Kidney epithelial cell (primary cell): ENCODE measurements at regions not wholly inside any gene's neighbourhood (a gene's known extent, or its start where the extent isn't known, plus 50 kb on each side); places are given as distances from the start of the nearest gene placed in this dataset.
"Not testable (repeated sequence)": the region's sequence is repeated elsewhere in the genome, so short reads cannot be mapped to it uniquely, and the experiment has no call there.

Experiments used
- DNase-seq: peaks from one replicate; pipeline ENCODE4 v3.0.0-alpha.2; 2010; ENCODE audit warnings: low read depth
- H3K27me3 ChIP-seq: 2 replicates; pipeline ENCODE4 v1.6.0; 2011; ENCODE audit warnings: low read length; ENCODE audit not compliant: control insufficient read depth, insufficient read depth
- H3K36me3 ChIP-seq: 2 replicates; pipeline ENCODE4 v1.5.1; 2011; ENCODE audit warnings: low read length; ENCODE audit not compliant: control insufficient read depth, insufficient read depth
- H3K4me3 ChIP-seq: 2 replicates; pipeline ENCODE4 v1.5.1; 2011; ENCODE audit warnings: low read depth, mild to moderate bottlenecking, control low read depth, low read length
- TF ChIP-seq, protein P1 (sequence below): IDR thresholded peaks from 2 replicates; pipeline ENCODE4 v1.5.1; 2011; ENCODE audit warnings: mild to moderate bottlenecking, moderate library complexity, low read length, control low read depth, inconsistent platforms; ENCODE audit not compliant: insufficient read depth, poor library complexity, severe bottlenecking

DNA sequence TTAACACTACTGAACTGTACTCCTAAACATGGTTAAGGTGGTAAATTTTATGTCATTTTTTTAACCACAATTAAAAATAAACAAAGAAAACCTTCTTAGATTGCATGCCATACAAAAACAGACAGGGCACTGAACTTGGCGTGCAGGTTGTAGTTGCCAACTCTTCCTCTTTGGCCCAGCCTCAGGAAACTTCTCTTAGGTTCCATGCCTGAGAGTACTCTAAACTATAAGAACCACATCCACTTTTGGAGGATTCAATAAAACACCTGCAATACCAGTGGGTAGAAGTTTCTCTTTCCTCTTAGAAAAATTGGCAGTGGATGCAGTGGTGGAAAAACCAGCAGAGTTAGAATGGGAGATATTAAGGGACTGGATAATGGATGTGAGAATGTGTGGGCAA, 103.4 kb downstream of the LUZP4 start:
- DNase-seq = no peak
- Histone ChIP-seq H3K36me3 (no peaks in the 10 kb centered on the region), H3K4me3 (no peak overlapping the region), H3K27me3 (no peaks in the 10 kb centered on the region)
- TF ChIP-seq, protein P1, sequence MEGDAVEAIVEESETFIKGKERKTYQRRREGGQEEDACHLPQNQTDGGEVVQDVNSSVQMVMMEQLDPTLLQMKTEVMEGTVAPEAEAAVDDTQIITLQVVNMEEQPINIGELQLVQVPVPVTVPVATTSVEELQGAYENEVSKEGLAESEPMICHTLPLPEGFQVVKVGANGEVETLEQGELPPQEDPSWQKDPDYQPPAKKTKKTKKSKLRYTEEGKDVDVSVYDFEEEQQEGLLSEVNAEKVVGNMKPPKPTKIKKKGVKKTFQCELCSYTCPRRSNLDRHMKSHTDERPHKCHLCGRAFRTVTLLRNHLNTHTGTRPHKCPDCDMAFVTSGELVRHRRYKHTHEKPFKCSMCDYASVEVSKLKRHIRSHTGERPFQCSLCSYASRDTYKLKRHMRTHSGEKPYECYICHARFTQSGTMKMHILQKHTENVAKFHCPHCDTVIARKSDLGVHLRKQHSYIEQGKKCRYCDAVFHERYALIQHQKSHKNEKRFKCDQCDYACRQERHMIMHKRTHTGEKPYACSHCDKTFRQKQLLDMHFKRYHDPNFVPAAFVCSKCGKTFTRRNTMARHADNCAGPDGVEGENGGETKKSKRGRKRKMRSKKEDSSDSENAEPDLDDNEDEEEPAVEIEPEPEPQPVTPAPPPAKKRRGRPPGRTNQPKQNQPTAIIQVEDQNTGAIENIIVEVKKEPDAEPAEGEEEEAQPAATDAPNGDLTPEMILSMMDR = no peak

DNA sequence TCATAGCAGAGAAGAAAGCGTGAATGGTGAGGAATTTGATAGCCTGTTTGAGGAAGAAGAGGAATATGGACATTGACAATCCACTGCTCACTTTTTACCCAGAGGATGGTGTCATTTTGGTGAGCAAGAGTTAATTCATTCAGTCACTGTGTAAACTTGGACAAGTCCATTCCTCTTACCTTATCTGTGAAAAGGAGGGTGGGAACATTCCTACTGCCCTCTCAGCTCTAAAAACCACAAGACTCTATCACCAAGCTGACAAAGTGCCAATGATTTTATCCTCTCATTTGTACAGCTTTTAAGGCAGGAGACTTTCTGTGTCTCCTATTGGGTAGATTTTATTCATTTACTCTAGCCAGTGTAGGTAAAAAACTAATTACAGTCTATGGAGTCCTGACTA, 103.8 kb downstream of the LUZP4 start:
- DNase-seq = peak; percentile 87

DNA sequence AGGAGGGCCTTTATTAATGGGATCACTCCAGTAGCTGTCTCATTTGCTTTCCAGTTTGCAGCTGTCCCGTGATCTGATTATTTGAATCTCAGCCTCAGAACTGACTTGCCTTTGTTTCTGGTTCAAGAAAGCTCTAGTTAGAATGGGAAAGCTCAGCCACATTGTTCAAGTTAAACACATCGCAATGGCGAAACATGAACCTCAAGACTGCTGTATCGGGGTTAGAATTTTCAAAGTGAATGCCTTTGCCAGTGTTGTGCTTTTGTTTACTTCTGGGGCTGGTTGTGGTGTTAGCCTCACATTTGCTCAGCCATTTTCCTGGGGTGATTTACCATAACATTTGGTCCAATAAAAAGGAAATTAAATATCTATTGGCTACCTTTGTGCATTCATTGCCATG, 105.3 kb downstream of the LUZP4 start:
- not testable (repeated sequence) for H3K27me3 ChIP-seq, DNase-seq, H3K4me3 ChIP-seq

More for the DNA sequence above, 103.8 kb downstream of the LUZP4 start:
- Histone ChIP-seq H3K36me3 (no peaks in the 10 kb centered on the region), H3K4me3 (no peak overlapping the region), H3K27me3 (no peaks in the 10 kb centered on the region)
- TF ChIP-seq, protein P1 = no peak

DNA sequence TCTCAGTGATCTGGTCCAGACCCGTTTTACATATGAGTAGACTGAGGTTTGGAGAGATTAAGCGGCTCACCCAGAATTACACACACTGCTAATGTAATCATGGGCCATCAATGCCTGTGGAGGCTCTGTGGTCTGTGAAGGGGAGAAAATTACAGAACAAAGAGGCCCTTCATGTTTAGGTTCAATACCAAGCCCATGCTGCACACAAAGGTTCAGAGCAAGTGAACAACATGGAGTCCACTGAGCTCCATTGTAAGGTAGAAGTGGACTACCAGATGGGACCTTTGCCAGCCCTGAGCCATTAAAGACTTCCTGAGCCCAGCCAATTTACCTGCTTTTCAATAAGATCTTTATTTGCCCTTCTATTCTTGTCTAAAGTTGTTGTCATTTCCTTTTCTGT, 109.8 kb downstream of the LUZP4 start:
- H3K36me3 ChIP-seq = no peaks in the 10 kb centered on the region
- TF ChIP-seq, protein P1 = no peak
- DNase-seq = no peak
- H3K4me3 ChIP-seq = no peak overlapping the region
- no peaks in the 10 kb centered on the region for H3K27me3 ChIP-seq

More for the DNA sequence above, 105.3 kb downstream of the LUZP4 start:
- H3K36me3 ChIP-seq = not testable (repeated sequence)

DNA sequence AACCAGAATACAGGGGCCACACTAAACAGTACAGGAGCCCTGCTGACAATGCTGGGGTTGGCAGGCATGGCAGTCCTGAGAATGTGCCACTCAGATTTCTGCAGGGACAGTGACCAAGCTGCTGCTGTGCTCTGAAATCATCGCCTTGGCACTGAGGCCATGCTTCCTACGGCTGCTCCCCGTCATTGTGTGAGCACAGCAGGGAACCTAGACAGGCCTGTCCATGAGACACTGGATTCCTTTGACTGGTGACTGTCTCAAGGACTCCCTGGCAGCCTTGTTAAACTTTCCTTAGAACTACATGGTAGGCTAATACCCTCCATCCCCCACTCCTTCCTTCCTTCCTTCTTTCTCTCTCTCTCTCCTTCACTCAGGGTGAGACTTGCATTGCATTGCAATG, 111.4 kb downstream of the LUZP4 start:
- TF ChIP-seq, protein P1 = no peak
- no peak for DNase-seq
- Histone ChIP-seq H3K27me3 (no peaks in the 10 kb centered on the region), H3K36me3 (no peaks in the 10 kb centered on the region), H3K4me3 (no peak overlapping the region)

DNA sequence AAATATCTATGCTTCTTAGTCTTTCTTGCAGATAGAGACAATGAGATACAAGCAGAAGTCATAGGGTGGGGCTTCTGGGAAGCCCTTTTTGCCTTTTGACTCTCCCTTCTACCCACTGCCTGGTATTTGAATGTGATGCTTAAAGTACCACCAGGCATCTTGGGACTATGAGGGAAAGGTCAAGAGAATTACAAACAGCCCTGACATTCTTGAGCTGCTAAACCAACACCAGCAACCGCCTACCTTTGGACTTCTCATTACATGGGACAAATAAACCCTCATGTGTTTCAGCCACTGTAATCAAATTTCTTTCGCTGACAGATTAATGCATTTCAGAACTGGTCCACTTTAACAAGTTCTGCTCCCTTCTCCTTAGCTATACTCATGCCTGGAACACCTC, 112.8 kb downstream of the LUZP4 start:
- H3K27me3 ChIP-seq = no peaks in the 10 kb centered on the region

More for the DNA sequence above, 112.8 kb downstream of the LUZP4 start:
- TF ChIP-seq, protein P1 = no peak
- Histone ChIP-seq H3K36me3 (no peaks in the 10 kb centered on the region), H3K4me3 (no peak overlapping the region)
- no peak for DNase-seq
